SK-N-MC (cell line): ENCODE measurements at regions not wholly inside any gene's neighbourhood (a gene's known extent, or its start where the extent isn't known, plus 50 kb on each side); places are given as distances from the start of the nearest gene placed in this dataset.

Experiments
- DNase-seq: peaks from one replicate; pipeline ENCODE4 v3.0.0-alpha.2; 2011; ENCODE audit warnings: low read depth, low spot score
- H3K27ac ChIP-seq: fragments of 200-600 bp; sonication (generic); 2 replicates; pipeline ENCODE4 v1.5.1; 2016; ENCODE audit warnings: mixed run types
- H3K36me3 ChIP-seq: fragments of 200-600 bp; sonication (generic); 2 replicates; pipeline ENCODE4 v1.6.1; 2017; ENCODE audit warnings: antibody characterized with exemption, low read length, mixed read lengths; ENCODE audit not compliant: insufficient read depth
- H3K4me3 ChIP-seq: fragments of 200-600 bp; sonication (generic); 2 replicates; pipeline ENCODE4 v1.5.1; 2016
- H3K9ac ChIP-seq: fragments of 200-600 bp; sonication (generic); 2 replicates; pipeline ENCODE4 v1.8.0; 2017; ENCODE audit warnings: mixed run types, mixed read lengths; ENCODE audit not compliant: insufficient read length
- H3K9me3 ChIP-seq: fragments of 200-600 bp; sonication (generic); 2 replicates; pipeline ENCODE4 v1.6.1; 2017; ENCODE audit warnings: low read depth, mild to moderate bottlenecking, antibody characterized with exemption, low read length, moderate library complexity, mixed read lengths
- EZH2 ChIP-seq: fragments of 200-600 bp; sonication (generic); IDR thresholded peaks from one replicate; pipeline ENCODE4 v1.6.1; 2017; ENCODE audit warnings: antibody characterized with exemption
- FOXP2 ChIP-seq: optimal IDR thresholded peaks from 2 replicates; pipeline ENCODE3; 2011; ENCODE audit warnings: mild to moderate bottlenecking, moderate library complexity; ENCODE audit not compliant: insufficient read depth; ENCODE audit errors: extremely low read length, control extremely low read depth
- POLR2AphosphoS5 ChIP-seq: IDR thresholded peaks from 2 replicates; pipeline ENCODE4 v1.6.1; 2012; ENCODE audit warnings: mild to moderate bottlenecking, low read depth, low read length, borderline replicate concordance

GRCh38 chr2:238682536-238682935 lies 165.3 kb upstream of the TWIST2 start:
- DNase-seq, result no peak
- no peak overlapping the region for H3K4me3 ChIP-seq
- H3K27ac ChIP-seq, result no peak overlapping the region
- no peak for TF ChIP-seq POLR2AphosphoS5
- TF ChIP-seq EZH2, result no peak
- no peak for TF ChIP-seq FOXP2
- no peak overlapping the region for H3K9ac ChIP-seq
- no peaks in the 10 kb centered on the region for H3K36me3 ChIP-seq
- H3K9me3 ChIP-seq, result no peaks in the 10 kb centered on the region

- H3K27ac ChIP-seq, result no peak overlapping the region
- H3K9me3 ChIP-seq, result no peaks in the 10 kb centered on the region
- no peaks in the 10 kb centered on the region for H3K36me3 ChIP-seq
- TF ChIP-seq EZH2 (no peak), FOXP2 (no peak), POLR2AphosphoS5 (no peak)
- DNase-seq, result no peak
- H3K4me3 ChIP-seq, result no peak overlapping the region
- no peak overlapping the region for H3K9ac ChIP-seq
These were observed 163.2 kb upstream of the TWIST2 start for GRCh38 chr2:238684362-238685326.

DNA sequence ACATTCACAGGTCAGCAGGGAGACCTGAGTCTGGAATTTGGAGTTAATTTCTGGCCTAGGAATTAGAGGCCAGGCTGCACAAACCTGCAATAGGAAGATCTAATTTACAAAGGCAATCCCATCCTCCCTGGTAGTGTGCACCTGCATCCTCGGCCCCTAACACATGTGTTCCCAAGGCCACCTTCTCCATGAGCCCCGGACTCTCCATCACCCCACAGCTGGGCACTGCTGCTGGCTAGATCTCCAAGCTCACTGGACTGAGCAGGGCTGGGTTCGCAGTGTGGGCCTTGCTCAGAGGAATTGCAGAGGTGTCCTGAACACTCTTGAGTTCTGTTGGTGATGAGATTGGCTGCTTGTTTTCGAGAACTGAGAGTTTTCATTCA lies 162.6 kb upstream of the TWIST2 start:
- H3K9ac ChIP-seq, result no peak overlapping the region
- TF ChIP-seq POLR2AphosphoS5 (no peak), FOXP2 (no peak), EZH2 (no peak)
- H3K9me3 ChIP-seq, result no peaks in the 10 kb centered on the region
- DNase-seq, result no peak
- H3K4me3 ChIP-seq, result no peak overlapping the region
- H3K36me3 ChIP-seq, result no peaks in the 10 kb centered on the region
- H3K27ac ChIP-seq, result no peak overlapping the region

DNA sequence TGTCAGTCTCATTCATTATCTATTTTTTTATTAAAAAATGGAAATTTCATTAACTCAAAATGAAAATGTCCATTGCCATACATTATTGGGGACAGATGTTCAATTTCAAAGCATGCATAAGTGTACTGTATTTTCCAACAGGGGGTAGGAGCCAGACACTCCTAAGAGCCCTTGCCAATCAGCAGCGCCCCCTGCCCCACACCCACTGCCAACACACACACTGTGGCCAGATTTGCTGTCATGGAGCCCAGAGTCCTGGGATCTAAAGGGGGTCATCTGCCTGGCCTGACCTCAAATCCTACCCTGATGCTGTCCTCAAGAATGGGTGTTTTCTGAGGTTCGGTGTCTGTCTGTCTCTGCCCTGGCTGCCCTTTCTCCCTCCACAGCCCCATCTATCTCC lies 162.2 kb upstream of the TWIST2 start:
- TF ChIP-seq POLR2AphosphoS5, result no peak
- no peak for TF ChIP-seq EZH2
- no peak for TF ChIP-seq FOXP2
- Histone ChIP-seq H3K36me3 (no peaks in the 10 kb centered on the region), H3K4me3 (no peak overlapping the region), H3K27ac (no peak overlapping the region), H3K9ac (no peak overlapping the region), H3K9me3 (no peaks in the 10 kb centered on the region)
- no peak for DNase-seq

DNA sequence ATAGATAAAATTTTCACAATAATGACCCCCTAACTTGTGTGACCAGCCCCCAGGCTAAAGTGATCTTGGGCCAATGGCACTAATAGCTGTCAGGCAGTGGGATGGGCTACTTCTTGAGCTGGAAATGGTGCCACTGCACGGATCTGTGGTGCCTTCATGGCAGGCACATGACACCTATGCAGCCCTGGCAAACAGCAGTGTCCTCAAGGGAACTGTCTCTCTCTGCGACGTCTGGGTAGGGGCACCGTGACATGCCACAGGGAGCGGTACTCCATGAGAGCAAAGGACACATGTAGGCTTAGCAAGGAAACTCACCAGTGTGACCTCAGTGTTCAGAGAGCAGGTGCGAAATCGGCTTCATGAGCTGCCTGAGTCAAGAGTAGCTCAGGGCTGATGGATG lies 161.7 kb upstream of the TWIST2 start:
- TF ChIP-seq FOXP2, result no peak
- TF ChIP-seq POLR2AphosphoS5, result no peak
- no peak for TF ChIP-seq EZH2
- Histone ChIP-seq H3K9ac (no peak overlapping the region), H3K9me3 (no peaks in the 10 kb centered on the region), H3K27ac (no peak overlapping the region), H3K4me3 (no peak overlapping the region), H3K36me3 (no peaks in the 10 kb centered on the region)
- no peak for DNase-seq

GRCh38 chr2:238688193-238689153 lies 159.4 kb upstream of the TWIST2 start:
- H3K36me3 ChIP-seq, result no peaks in the 10 kb centered on the region
- DNase-seq, result no peak
- TF ChIP-seq FOXP2, result no peak
- TF ChIP-seq EZH2, result no peak
- TF ChIP-seq POLR2AphosphoS5, result no peak
- no peak overlapping the region for H3K9ac ChIP-seq
- H3K9me3 ChIP-seq, result no peaks in the 10 kb centered on the region
- no peak overlapping the region for H3K4me3 ChIP-seq
- no peak overlapping the region for H3K27ac ChIP-seq

DNA sequence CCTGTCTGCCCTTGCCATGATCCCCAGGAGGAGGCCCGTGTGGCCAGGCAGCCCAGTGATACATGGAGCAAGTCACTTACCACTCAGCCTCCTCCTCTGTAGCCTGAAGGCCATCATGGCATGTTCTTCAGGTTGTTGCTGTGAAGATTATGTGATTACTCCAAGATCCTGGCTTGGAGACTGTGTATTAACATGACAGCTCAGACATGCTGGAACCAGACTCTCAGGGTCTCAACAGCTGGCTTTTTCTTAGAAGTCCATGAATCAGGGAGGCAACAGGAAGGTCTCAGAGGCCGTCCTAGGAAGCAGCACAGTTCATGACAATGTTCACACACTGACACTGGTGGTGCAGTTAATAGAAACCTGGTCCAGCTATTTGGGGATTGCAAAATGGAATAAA lies 158.6 kb upstream of the TWIST2 start:
- Histone ChIP-seq H3K36me3 (no peaks in the 10 kb centered on the region), H3K4me3 (no peak overlapping the region), H3K27ac (no peak overlapping the region), H3K9ac (no peak overlapping the region), H3K9me3 (no peaks in the 10 kb centered on the region)
- no peak for DNase-seq
- no peak for TF ChIP-seq EZH2
- no peak for TF ChIP-seq POLR2AphosphoS5
- no peak for TF ChIP-seq FOXP2

- no peak for DNase-seq
- Histone ChIP-seq H3K9ac (no peak overlapping the region), H3K36me3 (no peaks in the 10 kb centered on the region), H3K4me3 (no peak overlapping the region), H3K27ac (no peak overlapping the region), H3K9me3 (no peaks in the 10 kb centered on the region)
- no peak for TF ChIP-seq FOXP2
- no peak for TF ChIP-seq POLR2AphosphoS5
- no peak for TF ChIP-seq EZH2
These were observed 158.0 kb upstream of the TWIST2 start for GRCh38 chr2:238689871-238690389.
